ENCODE measurements at regions not wholly inside any gene's neighbourhood (a gene's known extent, or its start where the extent isn't known, plus 50 kb on each side); places are given as distances from the start of the nearest gene placed in this dataset.

- TF ChIP-seq, protein P1, sequence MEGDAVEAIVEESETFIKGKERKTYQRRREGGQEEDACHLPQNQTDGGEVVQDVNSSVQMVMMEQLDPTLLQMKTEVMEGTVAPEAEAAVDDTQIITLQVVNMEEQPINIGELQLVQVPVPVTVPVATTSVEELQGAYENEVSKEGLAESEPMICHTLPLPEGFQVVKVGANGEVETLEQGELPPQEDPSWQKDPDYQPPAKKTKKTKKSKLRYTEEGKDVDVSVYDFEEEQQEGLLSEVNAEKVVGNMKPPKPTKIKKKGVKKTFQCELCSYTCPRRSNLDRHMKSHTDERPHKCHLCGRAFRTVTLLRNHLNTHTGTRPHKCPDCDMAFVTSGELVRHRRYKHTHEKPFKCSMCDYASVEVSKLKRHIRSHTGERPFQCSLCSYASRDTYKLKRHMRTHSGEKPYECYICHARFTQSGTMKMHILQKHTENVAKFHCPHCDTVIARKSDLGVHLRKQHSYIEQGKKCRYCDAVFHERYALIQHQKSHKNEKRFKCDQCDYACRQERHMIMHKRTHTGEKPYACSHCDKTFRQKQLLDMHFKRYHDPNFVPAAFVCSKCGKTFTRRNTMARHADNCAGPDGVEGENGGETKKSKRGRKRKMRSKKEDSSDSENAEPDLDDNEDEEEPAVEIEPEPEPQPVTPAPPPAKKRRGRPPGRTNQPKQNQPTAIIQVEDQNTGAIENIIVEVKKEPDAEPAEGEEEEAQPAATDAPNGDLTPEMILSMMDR (IDR thresholded peaks at IDR 0.05; ENCODE audit: extremely low read depth, missing control alignments) = no peak
- DNase-seq (ENCODE audit: low spot score) = no peak
Measured at GRCh38 chr17:73759734-73760438, 115.6 kb upstream of the SDK2 start.

- TF ChIP-seq, protein P1 (IDR thresholded peaks at IDR 0.05; ENCODE audit: extremely low read depth, missing control alignments) = no peak
- no peak for DNase-seq (ENCODE audit: low spot score)
Measured at GRCh38 chr17:73760439-73760758, 116.2 kb upstream of the SDK2 start.

DNA sequence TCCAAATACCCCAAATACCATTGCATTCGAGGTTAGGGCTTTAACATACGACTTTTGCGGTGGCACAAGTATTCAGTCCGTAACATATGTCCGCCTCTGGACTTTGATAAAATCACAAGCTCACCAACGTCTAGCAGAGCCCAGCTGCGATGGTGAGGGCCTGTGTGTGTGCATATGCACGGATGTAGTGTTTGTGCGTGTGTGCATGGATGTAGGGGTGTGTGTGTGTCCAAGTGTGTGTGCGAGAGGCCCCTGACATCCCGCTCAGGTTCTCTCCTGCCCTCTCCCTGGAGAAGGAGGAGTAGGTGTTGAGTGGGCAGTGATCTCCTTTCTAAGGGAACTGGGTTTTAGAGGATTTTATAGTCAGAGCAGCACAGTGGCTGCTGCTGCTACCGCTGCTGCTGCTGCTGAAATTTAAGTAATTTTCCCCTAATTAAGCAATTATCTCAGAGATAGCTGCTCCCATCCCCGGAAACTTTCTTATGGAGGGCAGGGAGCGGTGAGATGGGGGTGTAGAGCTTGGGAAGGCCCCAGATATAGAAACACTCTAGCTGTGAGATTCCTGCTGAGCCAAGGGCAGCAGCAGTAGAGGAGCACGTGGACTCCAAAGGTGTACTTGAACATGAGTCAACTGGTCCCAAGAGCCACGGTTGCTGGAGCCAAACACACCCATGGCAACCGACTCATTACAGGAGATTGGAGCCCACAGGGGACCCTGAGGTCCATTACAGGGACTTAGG is 121.7 kb upstream of the SDK2 start:
- TF ChIP-seq, protein P1 (IDR thresholded peaks at IDR 0.05; ENCODE audit: extremely low read depth, missing control alignments) = no peak
- DNase-seq (ENCODE audit: low spot score) = no peak

DNA sequence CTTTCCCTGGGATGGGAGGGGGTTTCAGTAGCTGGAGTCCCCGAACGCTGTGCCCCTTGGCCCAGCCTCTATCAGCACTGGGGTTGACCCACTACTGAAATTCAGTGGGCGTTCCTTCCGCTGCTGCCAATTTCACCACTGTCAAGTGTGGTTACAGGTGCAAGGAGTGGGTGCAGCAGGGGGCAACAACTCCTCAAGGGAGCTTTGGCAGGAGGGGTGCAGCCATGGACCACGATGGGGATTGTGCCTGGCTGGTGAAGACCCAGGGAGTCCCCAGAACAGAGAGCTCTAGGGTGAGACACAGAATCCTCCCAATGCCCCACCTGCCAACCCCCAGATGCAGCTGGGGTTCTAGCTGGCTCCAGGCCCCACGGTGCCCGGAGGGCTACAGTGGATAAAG is 123.5 kb upstream of the SDK2 start:
- TF ChIP-seq, protein P1 (IDR thresholded peaks at IDR 0.05; ENCODE audit: extremely low read depth, missing control alignments) = no peak
- DNase-seq (ENCODE audit: low spot score) = no peak

- TF ChIP-seq, protein P1 (IDR thresholded peaks at IDR 0.05; ENCODE audit: extremely low read depth, missing control alignments) = no peak
- no peak for DNase-seq (ENCODE audit: low spot score)
Measured at GRCh38 chr17:73768691-73769090, 124.4 kb upstream of the SDK2 start.

DNA sequence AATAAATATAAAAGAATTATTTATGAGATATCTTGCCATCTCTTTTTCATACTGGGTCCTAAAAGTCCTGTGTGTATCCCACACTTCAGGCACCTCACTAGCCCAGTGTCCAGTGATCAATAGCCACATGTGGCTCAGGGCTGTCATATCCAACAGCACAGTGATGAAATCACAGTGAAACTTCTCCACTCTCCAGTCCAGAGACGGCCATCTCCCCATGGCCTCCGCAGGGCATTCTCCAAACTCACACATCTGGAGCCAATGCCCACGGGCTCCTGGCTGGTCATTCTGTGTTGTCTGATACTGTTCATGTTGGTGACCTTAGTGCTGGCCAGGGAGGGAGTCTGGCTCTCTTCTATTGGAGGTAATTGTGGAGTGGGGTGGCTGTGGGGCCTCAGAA is 125.2 kb upstream of the SDK2 start:
- no peak for DNase-seq (ENCODE audit: low spot score)
- TF ChIP-seq, protein P1 (IDR thresholded peaks at IDR 0.05; ENCODE audit: extremely low read depth, missing control alignments) = no peak

DNA sequence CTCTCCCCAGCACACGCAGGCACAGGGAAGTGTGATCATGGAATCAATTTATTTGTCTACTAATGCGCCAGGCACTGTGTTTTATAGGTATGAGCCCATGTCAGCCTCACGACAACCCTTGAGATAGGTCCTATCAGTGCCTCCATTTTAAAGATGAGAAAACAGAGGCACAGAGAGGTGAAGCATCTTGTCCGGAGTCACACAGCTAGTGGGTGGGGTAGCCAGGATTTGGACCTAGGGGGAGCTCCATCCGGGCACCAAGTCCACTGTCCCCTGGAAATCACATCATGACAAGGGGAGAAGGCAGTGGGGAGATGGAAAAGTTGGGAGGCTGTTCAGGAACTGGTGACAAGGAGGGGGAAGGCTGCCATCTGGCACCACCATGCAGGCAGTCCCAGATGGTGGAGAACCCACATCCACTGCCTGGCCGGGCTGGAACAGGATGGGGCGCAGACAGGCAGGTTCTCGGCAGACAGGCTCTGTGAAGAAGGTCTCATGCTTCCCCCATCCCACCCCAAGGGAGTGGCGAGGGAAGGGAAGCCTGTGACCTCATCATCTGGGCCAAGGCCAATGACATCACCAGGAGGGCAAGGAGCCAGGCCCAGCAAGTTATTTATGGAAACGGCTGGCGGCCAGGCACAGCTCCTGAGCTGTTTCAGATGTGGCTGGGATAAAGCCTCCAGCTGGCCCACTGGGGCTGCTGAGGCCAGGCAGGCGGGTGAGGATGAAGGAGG is 126.0 kb upstream of the SDK2 start:
- TF ChIP-seq, protein P1 (IDR thresholded peaks at IDR 0.05; ENCODE audit: extremely low read depth, missing control alignments) = no peak
- DNase-seq (ENCODE audit: low spot score) = no peak

Measured in GM20000 (cell line).